SKM-1 treated with dmso at 0.1 percent for 144 hours (cell line): ENCODE measurements at regions not wholly inside any gene's neighbourhood (a gene's known extent, or its start where the extent isn't known, plus 50 kb on each side); places are given as distances from the start of the nearest gene placed in this dataset.
"Not testable (repeated sequence)": the region's sequence is repeated elsewhere in the genome, so short reads cannot be mapped to it uniquely, and the experiment has no call there.

Experiments used
- DNase-seq: peaks from one replicate; lab custom pipeline; 2025; ENCODE audit not compliant: unreplicated experiment; lab: John Stamatoyannopoulos, UW

- no peak for DNase-seq
Measured at GRCh38 chr2:22903616-22904015, 481.4 kb upstream of the KLHL29 start.

DNA sequence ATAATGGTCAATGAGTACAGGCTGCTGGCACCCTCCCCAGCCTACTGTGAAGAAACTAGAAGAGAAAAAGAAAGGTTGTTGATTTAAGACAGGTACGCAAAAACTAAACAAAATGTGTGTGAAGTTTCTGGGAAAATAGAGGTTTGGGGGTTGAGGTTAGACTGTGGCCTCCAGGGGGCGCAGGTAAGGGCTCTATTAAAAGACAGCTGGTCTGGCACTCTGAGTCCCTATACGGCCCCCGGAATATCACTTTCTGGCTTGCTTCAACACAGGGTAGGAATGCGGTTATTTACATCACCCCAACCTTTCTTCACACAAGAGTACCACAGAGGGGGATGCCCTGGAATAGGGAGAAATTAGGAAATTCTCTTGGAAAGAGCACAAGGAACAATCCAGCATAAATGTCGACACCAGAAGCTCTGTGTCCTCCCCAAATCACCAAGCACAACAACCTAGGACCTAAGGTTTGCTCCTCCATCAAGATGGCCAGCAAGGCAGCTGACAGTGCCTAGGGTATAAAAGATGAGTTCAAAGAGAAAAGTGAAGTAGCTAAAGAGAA, 480.8 kb upstream of the KLHL29 start:
- DNase-seq: no peak

DNA sequence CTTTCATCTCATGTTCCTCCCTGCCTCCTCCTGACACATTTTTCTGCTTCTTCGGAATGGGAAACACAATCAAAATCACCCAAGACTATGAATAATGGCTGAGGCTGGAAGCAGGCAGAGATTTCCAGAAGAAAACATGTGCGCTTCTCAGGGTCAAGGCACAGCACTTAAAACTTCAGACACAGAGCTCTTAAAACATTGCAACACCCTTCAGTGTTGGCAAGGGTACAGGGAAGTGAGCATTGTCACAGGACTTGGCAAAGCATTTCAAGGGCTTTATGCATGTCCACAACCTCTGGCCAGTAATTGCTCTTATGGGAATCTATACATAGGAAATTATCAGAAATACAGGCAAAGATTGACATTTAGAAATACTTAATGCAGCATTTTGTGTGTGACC, 477.6 kb upstream of the KLHL29 start:
- DNase-seq: no peak

GRCh38 chr2:22912398-22912797, 472.6 kb upstream of the KLHL29 start:
- no peak for DNase-seq

DNA sequence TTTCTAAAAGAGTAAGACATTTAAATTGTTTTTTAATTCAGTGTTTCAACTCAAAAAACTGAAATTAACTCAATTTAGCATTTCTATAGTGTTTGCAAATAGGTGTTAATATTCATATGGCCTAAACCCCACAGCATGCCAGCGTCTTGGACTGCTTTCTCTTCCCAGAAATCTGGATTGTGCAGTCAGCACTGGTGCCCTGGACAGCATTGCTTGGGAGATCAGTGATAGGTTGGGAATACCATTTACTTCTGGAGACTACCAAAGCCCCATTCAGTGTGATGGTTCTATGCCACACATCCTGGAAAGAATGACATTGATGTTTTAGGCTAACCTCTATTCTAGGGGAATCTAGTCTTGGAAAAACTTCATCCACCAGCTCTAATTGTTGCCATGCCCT, 455.0 kb upstream of the KLHL29 start:
- no peak for DNase-seq

DNA sequence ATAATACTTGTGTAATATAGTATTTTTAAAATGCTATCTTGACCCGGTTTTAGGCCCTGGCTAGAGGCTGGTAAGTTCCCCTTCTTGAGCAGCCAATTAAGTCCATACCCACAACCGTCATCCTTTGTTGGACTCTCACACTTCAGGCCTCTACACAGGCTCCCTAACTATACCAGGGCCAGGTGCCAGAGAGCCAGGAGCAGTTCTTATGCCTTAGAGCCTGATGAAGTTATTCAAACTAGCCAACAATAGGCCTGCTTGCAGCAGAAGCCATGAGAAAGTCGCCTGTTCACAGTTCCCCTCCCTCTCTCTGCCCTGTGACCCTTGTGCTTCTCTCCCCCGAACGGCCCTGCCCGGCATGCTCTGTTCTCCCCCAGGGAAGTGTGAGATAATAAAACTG, 454.2 kb upstream of the KLHL29 start:
- no peak for DNase-seq

- DNase-seq: no peak
Measured at GRCh38 chr2:22932288-22932687, 452.7 kb upstream of the KLHL29 start.

GRCh38 chr2:22934747-22935146, 450.2 kb upstream of the KLHL29 start:
- no peak for DNase-seq

DNA sequence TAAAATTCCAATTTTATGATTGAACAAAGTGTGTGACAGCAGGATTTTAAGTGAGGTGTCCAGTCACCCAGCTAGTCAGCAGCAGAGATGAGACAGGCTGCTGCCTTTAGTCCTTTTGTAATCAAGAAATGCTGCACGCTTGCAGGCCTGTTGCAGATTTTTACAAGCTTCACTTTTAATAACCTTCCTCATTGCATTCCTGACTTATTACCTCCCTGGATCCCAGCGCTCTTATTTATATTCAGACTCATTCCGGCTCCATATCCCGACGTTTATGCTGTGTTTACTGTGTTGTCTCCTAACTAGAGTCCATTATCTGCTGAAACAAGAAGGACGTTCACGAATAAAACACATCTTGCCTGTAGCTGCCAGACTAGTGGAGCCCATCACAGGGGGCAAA, 442.5 kb upstream of the KLHL29 start:
- no peak for DNase-seq

DNA sequence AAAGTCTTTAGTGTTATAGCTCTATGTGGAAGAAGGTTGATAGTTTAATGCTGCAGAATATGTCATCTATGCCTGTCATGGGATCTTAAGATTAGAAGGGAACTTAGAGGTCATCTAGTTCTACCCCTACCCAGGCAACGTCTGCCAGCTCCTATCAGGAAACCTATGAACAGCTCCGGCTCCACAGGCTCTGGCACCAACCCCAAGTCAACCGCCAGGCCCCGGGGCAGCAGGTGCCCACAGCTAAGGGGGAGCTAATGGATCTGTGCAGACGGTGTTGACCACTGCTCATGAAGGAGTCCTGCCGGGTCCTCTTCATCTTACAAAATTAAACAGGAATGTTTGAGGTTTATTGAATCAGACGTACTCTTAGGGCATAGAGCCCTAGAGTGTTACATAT, 440.8 kb upstream of the KLHL29 start:
- no peak for DNase-seq

DNA sequence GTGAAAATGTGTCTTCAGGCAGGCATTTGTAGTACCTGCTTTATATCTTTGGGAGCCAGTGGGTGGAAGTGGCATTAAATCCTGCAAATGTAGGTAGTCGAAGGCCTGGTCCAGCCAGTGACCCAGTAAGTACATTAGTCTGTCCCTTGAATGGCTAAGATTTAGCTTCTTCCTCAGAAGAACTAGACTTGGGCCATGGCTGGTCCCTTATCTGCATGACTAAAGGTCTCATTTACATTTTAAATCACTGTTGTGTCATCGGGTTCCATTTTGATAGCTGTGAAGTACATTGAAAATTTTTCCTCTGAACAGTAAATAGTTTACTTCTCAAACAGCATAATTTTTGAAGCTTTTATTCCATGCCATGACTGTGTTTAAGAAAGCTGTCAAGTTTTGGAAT, 438.4 kb upstream of the KLHL29 start:
- DNase-seq: no peak

GRCh38 chr2:22947741-22948140, 437.2 kb upstream of the KLHL29 start:
- DNase-seq: no peak

GRCh38 chr2:22950431-22950830, 434.5 kb upstream of the KLHL29 start:
- DNase-seq: no peak

GRCh38 chr2:22952656-22953225, 432.2 kb upstream of the KLHL29 start:
- DNase-seq: no peak

DNA sequence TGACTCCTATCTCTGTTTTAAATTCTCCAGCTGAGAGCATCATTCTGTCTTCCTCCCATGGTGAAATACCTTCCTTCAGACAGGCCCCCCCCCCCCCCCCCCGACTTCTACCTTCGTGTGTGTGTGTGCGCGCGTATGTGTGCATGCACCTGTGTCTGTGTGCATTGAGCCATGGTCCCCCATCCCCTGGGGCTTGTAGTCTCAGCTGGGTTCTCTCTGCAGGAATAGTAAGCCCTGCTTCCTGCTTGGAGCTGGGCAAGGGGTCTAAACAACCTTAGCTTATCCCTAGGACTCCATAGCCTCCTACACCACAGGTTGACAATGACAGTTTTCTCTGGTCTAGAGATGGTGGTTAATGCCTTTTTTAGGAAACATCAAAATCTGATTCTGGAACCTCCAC, 427.5 kb upstream of the KLHL29 start:
- DNase-seq: no peak

DNA sequence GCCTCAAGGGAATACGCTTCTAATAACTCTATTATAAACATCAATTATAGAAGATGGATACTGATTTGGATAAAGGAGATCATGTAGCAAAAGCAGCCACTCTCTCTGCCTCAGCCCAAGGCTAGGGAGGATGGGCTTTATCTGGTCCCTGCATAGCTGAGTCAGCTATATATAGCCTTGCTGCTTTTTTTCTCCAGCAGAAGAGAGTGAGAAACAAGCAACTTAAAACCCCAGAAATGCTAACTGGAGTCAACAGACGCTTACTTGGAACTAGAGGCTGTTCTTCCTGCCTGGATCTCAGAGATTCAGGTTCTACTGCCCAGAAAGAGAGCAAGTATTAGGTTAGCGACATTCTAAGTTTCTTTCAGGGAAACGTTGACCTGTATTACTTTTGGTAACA, 426.7 kb upstream of the KLHL29 start:
- no peak for DNase-seq

DNA sequence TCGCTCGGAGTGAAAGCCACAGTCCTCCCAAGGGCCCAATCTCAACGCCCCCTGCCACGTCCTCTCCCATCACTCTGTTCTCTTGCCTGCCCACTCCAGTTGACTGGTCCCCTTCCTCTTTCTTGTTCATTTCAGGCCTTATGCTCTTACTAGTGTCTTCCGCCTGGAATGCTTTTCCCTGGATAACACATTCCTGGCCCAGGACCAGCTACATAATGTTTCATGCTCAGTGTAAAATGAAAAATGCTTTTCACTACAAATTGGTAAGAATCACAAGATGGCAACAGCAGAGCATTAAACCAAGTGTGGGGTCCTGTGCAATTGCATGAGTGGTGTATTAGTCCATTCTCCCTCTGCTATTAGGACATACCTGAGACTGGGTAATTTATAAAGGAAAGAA, 417.2 kb upstream of the KLHL29 start:
- no peak for DNase-seq

- DNase-seq: no peak
Measured at GRCh38 chr2:22970284-22970975, 414.5 kb upstream of the KLHL29 start.

DNA sequence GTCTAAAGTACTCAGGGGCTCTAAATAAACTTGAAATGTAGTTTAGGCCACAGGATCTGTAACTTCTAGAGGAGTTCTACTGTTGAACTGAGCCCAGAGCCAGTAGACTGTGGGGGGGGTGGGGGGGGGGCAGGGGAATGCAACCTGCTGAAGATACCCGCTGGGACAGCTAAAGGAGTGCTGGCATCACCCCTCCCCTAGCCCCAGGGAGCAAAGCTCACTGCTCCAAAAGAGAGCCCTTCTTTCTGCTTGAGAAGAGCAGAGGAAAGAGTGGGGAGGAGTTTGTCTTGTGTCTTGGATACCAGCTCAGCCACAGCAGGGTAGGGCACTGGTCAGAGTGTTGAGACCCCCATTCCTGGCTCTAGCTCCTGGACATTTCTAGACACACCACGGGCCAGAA, 414.0 kb upstream of the KLHL29 start:
- no peak for DNase-seq

DNA sequence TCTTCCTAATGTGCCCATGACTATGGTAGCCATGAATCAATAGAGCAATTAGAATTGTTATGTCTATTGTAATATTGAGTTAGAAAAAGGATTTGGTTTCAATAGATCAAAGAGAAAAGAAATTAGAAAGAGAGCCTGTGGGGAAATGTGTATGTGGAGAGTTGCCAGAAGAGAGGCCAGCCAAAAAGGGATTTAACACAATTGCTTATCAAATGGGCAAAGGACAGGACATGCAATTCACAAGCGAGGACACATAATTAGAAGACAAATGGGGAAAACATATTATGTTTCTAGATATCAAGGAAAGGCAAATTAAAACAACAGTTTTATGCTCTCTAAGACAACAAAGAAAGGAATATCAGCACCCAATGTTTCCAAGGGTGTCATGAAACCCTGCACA, 403.2 kb upstream of the KLHL29 start:
- no peak for DNase-seq

DNA sequence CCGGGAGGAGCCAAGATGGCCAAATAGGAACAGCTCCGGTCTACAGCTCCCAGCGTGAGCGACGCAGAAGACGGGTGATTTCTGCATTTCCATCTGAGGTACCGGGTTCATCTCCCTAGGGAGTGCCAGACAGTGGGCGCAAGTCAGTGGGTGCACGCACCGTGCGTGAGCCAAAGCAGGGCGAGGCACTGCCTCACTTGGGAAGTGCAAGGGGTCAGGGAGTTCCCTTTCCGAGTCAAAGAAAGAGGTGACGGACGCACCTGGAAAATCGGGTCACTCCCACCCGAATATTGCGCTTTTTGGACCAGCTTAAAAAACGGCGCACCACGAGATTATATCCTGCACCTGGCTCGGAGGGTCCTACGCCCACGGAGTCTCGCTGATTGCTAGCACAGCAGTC, 400.8 kb upstream of the KLHL29 start:
- not testable (repeated sequence) for DNase-seq

DNA sequence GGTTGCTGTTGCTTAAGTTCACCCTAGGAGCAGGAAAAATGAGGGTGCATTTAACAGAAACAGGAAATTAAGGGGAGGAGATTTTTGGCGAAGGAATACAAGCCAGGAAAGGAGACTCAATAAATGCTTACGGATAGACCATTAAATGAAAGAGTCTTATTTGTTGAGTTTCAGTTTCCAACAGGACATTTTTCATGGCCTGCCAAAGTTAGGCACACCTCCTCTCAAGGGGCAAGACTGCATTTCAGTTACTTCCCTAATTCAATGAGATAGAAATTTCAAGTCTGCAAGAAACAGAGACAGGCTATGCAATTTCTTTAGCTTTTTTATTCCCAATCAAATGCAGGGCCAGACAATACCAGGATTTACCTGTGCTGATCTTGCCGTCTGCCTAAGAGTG, 394.7 kb upstream of the KLHL29 start:
- DNase-seq: no peak

- no peak for DNase-seq
Measured at GRCh38 chr2:22991844-22992243, 393.1 kb upstream of the KLHL29 start.
